GM12892 (cell line): ENCODE measurements at regions not wholly inside any gene's neighbourhood (a gene's known extent, or its start where the extent isn't known, plus 50 kb on each side); places are given as distances from the start of the nearest gene placed in this dataset.

Experiments used
- DNase-seq: peaks from one replicate; pipeline ENCODE4 v3.0.0; 2011; ENCODE audit not compliant: insufficient read length
- FAIRE-seq: peaks from 2 replicates; lab custom pipeline; 2011; peaks lifted over from hg19 to GRCh38; lab: Jason Lieb, UNC
- POLR2A ChIP-seq: IDR thresholded peaks from 2 replicates; pipeline ENCODE4 v1.6.1; 2011; ENCODE audit warnings: low read depth, low read length, control low read depth
- POLR2AphosphoS5 ChIP-seq: IDR thresholded peaks from 2 replicates; pipeline ENCODE4 v1.6.1; 2011; ENCODE audit warnings: low read depth, low read length, control low read depth
- TAF1 ChIP-seq: IDR thresholded peaks from 2 replicates; pipeline ENCODE4 v1.6.1; 2011; ENCODE audit warnings: low read depth, mild to moderate bottlenecking, control low read depth, low read length, borderline replicate concordance

- TF ChIP-seq POLR2AphosphoS5, result no peak
- FAIRE-seq (no peak), DNase-seq (no peak)
These were observed 1548.1 kb upstream of the LRRTM1 start for GRCh38 chr2:81852651-81853050.

- FAIRE-seq, result no peak
- TF ChIP-seq POLR2A, result no peak
- no peak for TF ChIP-seq TAF1
- no peak for TF ChIP-seq POLR2AphosphoS5
- no peak for DNase-seq
These were observed 1535.2 kb upstream of the LRRTM1 start for GRCh38 chr2:81839780-81840179.

GRCh38 chr2:81835321-81836000, 1530.9 kb upstream of the LRRTM1 start:
- no peak for TF ChIP-seq TAF1
- no peak for TF ChIP-seq POLR2A
- TF ChIP-seq POLR2AphosphoS5, result no peak
- no peak for DNase-seq
- no peak for FAIRE-seq

- TF ChIP-seq TAF1, result no peak
- FAIRE-seq, result no peak
- DNase-seq, result no peak
These were observed 1482.3 kb upstream of the LRRTM1 start for GRCh38 chr2:81786811-81787210.

GRCh38 chr2:81767187-81767912, 1462.8 kb upstream of the LRRTM1 start:
- FAIRE-seq (no peak), DNase-seq (no peak)
- TF ChIP-seq POLR2A, result no peak
- TF ChIP-seq TAF1, result no peak
- TF ChIP-seq POLR2AphosphoS5, result no peak

- TF ChIP-seq TAF1 (no peak), POLR2AphosphoS5 (no peak), POLR2A (no peak)
- no peak for FAIRE-seq
- DNase-seq, result no peak
These were observed 1443.0 kb upstream of the LRRTM1 start for GRCh38 chr2:81747481-81748070.

GRCh38 chr2:81739966-81740365, 1435.4 kb upstream of the LRRTM1 start:
- FAIRE-seq (no peak), DNase-seq (no peak)
- no peak for TF ChIP-seq POLR2A
- no peak for TF ChIP-seq POLR2AphosphoS5
- TF ChIP-seq TAF1, result no peak

GRCh38 chr2:81734981-81735380, 1430.4 kb upstream of the LRRTM1 start:
- TF ChIP-seq TAF1 (no peak), POLR2A (no peak), POLR2AphosphoS5 (no peak)
- DNase-seq, result no peak
- no peak for FAIRE-seq

- DNase-seq (no peak), FAIRE-seq (no peak)
- TF ChIP-seq POLR2AphosphoS5, result no peak
- TF ChIP-seq TAF1, result no peak
- TF ChIP-seq POLR2A, result no peak
These were observed 1410.3 kb upstream of the LRRTM1 start for GRCh38 chr2:81714817-81715216.

- FAIRE-seq, result no peak
- TF ChIP-seq POLR2A, result no peak
- no peak for TF ChIP-seq TAF1
- TF ChIP-seq POLR2AphosphoS5, result no peak
- DNase-seq, result no peak
These were observed 1402.3 kb upstream of the LRRTM1 start for GRCh38 chr2:81706856-81707255.

- DNase-seq (no peak), FAIRE-seq (no peak)
- no peak for TF ChIP-seq TAF1
- TF ChIP-seq POLR2AphosphoS5, result no peak
- no peak for TF ChIP-seq POLR2A
These were observed 1399.3 kb upstream of the LRRTM1 start for GRCh38 chr2:81703831-81704230.

GRCh38 chr2:81692566-81692965, 1388.0 kb upstream of the LRRTM1 start:
- FAIRE-seq (no peak), DNase-seq (no peak)
- TF ChIP-seq POLR2AphosphoS5 (no peak), POLR2A (no peak), TAF1 (no peak)

GRCh38 chr2:81675641-81676040, 1371.1 kb upstream of the LRRTM1 start:
- DNase-seq (no peak), FAIRE-seq (no peak)
- no peak for TF ChIP-seq POLR2A
- no peak for TF ChIP-seq POLR2AphosphoS5
- no peak for TF ChIP-seq TAF1
